ENCODE measurements at regions not wholly inside any gene's neighbourhood (a gene's known extent, or its start where the extent isn't known, plus 50 kb on each side); places are given as distances from the start of the nearest gene placed in this dataset.

DNA sequence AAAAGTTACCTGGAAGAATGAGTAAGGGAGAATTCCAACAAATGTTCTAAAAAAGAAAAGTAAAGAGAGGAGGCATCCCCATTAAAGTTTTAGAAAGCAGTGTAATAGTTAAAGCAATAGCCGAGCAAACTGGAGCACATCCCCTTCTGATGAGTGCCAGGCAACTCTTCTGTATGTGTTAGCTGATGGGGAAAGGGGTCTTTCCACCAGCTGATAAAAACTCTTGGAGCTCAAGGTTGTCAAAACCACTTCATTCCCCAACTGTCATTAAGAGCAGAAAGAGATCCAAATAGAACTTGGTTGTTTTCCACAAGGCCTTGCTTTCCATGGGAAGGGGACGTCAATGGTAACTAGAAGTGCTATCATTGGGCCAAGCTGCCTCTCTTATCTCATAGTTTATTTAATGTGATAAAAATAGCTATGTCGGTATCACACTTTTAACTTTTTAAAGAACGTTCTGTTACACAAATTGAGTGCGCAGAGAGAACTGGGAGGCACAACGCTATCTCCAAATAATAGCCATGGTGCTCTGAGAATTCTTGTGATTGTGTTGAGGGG, 116.9 kb downstream of the POLR2M start:
- DNase-seq, result no peak

DNA sequence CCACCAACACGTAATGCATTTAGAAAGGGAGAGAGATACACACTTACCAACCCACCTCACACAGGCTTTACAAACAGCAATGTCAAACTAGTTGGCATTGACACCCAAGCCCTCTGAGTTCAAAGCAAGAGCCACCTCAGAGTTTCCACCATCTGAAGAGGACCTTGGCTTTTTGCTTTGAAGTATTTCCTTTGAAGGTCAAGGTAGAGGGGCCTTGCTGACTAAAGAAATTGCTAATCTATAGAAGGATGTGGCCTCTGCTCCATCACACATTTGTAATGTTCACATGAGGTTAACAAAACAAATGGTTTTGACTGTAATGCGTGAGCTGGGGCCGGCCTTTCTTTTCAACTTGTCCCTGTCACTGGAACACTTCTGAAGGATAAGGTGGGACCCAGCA, 117.7 kb downstream of the POLR2M start:
- DNase-seq, result no peak

DNA sequence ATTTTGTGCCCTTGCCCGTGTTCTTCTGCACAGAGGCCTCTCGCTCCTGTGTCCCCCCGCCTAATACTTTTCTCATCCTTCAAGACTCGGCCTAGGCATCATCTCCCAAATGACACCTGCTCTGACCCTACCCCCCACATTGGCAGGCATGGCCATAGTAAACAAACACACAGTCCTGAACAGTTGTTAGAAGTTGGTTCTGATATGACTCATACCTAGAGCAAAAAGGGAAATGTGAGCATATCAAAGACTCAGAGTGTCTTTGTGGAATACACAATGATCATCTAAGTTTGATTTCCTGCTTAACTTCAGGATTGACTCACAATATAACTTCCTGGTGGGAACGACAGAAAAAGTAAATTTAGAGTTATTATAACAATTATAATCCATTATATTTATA, 120.5 kb downstream of the POLR2M start:
- peak in 1 of 3 donors; percentile 17 for DNase-seq

DNA sequence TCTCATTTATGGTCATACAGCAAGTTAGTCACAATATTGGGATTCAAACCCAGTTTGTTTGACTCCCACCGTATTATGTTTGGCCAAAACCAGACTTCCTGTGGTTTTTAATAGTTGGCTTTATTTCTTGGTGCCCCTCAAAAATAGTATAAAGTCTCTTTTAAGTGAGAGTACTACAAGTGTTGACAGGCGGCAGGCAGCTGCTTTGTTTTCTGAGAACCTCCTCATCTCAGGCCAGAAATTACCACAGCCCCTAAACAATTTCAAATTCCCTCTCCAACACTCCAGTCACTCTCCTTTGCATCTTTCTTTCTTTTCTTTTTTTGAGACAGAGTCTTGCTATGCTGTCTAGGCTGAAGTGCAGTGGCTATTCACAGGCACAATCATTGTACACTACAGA, 121.5 kb downstream of the POLR2M start:
- DNase-seq, result no peak

DNA sequence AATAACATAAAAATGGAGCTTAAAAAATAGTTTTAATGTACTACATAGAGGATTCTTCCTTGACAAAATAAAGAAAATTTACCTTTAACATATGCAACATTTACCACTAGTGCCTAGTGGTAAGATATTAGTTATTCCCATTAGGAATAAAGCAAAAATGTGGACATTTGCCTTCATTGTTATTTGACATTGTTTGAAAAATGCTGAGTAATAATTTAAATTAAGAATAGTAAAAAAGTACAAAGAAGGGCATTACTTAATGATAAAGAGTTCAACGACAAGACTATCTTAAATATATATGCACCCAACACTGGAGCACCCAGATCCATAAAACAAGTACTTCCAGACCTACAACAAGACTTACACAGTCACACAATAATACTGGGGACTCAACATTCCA, 125.7 kb downstream of the POLR2M start:
- no peak for DNase-seq

DNA sequence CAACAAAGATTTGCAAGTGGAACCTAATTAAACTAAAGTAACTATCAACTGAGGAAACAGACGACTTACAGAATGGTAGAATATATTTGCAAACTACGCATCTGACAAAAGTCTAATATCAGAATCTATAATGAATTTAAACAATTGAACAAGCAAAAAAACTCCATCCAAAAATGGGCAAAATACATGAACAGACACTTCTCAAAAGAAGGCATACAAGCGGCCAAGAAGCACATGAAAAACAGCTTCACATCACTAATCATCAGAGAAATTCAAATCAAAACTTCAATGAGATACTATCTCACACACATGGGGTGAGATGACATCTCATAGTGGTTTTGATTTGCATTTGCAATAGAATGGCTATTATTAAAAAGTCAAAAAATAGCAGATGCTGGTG, 128.6 kb downstream of the POLR2M start:
- DNase-seq, result no peak

DNA sequence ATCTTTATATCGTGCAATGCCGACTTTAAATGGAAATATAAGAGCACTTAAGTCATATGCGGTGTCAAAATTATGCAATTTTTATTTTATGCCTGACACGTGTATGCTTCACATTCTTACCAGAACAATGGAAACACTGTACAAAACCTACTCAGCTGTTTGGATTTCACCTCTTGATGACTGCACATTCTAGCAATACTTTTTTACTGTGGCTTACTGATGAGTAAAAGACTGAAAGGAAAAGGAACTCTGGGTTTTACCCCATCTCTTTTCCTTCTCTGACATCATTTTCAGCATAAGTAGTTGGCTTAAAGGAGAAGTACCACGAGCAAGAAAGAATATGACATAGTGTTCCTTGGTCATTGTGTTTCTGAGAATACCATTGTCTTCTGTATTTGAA, 142.8 kb downstream of the POLR2M start:
- peak; percentile 37 to 81 (median 63) for DNase-seq

DNA sequence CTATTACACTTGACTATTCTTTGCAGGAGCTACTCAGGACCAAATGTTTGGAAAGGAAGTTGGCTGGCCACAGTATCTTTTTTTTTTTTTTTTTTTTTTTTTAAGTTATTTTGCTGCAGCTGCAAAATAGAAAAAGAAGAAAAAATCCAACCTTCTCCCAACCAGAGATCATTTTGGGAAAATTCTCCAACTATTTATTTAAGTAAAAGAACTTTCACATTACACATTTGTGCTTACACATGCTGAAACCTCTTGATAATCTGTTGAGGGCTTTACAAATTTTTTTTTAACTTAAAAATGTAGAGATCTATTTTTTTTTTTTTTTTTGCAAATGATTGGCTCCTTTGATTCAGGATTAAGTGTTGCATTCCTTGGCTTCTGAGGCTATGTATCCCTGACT, 148.0 kb downstream of the POLR2M start:
- DNase-seq, result no peak

DNA sequence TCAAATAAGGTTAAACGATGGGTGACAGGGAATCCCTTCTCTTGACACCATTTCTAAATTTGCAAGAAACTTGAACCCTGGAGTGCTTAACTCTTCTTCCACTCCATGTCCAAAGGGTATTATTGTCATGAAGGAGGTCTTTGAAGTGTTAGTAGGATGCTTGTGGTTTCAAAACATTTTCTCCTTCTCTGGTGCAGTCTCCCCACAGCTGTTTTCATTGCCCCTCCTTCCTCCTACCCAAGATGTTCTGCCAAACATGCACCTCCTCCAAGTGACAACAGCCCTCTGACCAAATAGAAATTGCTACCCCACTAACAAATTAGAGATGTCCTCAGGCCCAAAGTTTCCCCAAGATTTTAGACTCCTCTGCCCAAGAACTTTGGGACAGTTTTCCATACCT, 151.4 kb downstream of the POLR2M start:
- no peak for DNase-seq

DNA sequence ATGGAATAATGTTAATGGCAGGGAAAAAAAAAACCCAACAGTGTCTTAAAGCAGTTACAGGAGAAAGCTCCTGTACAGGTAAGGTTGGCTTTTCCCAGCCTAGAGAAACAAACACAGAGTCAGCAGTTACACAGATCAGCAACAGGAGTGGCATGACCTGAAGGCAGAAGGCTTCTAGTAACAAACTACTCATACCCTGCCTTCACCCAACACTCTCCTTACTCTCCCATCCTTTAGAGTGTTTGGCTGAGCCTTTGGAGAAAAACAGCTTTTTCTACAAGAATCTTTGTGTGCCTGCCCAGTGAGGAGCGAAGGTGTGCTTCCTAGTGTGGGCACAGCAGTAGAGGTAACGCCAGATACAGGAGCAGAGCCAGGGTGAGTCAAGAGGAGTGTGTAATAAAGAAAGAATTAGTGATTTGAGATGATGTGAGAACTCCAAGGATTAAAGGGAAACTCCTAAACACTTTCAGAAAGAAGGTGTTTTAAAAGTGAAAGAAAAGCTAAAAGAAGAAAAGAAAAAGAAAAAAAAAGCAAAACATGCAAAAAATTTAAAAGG, 152.7 kb downstream of the POLR2M start:
- no peak for DNase-seq

DNA sequence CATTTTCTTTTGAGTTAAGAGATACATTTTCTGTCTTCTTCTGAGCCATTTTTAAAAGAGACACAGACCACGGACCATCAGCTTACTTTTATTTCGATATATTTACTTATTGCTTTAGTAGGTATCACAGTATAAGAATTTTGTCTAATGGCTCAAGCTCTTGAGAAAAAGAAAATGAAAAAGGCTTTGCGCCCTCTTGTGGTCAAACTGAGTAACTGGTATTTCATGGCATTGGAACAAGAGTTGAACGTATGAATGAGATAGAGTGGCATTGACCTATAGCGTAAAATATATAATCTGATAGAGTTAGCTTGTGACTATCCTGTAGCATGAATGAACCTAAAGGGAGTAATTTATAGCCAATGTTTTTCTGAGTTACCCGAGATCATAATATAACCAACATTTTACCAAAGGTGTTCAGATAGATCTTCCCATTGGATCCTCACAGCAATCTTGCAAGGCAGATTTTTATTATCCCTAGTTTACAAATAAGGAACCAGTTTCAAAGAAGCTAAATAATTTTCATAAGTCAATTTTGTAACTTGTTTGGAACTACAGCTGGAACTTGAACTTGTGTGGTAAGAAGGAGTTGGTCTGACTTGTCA, 154.6 kb downstream of the POLR2M start:
- peak; percentile 69 to 84 (median 69) for DNase-seq

DNA sequence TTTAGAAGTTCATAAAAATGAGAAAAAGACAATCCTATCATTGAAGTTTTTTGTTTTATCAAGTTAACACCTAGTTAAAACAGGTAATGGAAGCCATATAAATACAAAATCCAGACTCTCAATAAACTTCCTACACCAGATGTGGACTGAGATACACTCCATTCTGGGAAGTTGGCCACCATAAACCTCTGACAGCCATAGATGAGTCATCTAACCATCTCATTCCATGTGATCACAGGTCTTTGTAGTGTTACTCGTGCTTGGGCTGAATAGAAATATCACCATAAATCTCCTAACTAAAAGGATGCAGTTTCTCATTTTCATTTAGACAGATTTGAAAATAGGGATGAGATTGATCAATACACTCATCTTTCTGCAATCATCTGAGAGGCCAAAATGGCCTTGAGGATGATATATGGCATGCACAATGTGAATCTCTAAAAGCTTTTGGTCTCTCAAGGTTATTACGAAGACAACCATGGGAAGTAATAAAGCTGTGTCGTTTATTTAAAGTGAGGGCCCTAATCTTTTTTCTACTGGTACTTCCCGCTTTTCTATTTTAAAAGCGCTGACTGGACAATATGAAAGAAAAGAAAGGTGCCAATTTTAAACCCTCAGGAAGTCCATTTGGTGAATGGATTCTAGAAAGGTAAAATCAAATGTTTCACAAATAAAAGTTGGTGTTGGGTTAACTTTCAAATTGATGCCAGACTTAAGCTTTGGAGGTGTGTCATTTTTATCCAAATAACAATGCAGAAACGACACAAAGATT, 155.5 kb downstream of the POLR2M start:
- peak; percentile 51 to 56 (median 54) for DNase-seq

DNA sequence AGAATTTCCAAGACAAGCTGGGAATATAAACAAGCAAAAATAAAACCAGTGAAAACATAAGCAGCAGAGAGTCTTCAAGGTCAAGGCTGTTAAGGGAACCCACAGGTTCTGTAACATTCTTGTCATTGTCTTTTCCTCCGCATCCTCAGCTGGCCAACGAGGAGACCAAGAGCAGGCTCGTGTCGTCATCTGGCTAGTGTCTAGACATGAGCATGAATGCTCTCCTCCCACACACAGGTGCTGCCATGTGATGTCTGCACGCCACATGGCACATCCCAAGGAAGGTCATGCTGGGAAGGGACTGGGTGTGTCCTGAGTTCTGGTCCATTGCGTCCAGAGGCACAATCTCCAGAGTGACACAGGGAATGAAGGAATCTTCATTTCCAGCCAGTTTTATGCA, 156.2 kb downstream of the POLR2M start:
- no peak for DNase-seq

DNA sequence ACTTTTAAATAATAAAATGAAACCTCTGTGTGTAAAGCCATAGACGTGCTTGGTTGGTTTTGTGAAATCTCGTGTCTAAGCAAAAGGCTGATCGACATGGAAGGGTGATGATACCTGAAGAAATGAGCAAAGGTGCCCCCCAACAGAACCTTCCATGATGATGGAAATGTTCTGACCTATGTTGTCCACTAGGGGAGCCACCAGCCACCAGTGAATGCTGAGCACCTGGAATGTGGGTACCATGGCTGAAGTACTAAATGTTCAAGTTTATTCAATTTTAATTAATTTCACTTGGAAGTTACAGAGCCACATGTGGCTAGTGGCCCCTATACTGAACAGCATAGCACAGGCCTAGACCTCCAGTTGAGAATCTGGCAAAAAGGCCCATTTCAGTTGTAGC, 158.8 kb downstream of the POLR2M start:
- DNase-seq, result peak in 1 of 3 donors; percentile 16

DNA sequence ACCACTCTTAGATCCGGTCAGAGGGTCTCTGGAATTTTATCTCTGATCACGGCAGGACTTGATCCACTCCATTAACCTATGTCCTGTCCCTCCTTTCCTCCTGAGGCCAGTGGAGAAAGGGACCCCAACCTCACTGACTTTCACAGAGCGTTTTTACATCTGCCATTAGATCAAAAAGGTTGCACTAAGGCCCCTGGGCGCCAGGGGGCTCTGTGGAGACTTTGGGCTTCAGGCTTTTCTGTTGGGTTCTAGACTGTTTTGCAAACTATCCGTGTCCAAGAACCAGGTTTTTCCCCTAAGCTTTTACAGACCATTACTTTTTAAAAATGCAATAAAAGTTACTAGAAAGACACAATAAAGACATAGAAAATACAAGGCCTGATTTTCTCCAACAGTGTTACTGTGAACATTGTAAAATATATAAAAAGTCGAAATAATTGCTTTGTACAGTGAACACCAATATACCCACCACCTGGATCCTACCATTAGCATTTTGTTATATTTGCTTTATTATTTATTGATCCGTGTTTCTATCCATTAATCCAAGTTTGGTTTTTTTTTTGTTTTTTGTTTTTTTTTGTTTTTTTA, 159.7 kb downstream of the POLR2M start:
- peak; percentile 78 to 83 (median 81) for DNase-seq

DNA sequence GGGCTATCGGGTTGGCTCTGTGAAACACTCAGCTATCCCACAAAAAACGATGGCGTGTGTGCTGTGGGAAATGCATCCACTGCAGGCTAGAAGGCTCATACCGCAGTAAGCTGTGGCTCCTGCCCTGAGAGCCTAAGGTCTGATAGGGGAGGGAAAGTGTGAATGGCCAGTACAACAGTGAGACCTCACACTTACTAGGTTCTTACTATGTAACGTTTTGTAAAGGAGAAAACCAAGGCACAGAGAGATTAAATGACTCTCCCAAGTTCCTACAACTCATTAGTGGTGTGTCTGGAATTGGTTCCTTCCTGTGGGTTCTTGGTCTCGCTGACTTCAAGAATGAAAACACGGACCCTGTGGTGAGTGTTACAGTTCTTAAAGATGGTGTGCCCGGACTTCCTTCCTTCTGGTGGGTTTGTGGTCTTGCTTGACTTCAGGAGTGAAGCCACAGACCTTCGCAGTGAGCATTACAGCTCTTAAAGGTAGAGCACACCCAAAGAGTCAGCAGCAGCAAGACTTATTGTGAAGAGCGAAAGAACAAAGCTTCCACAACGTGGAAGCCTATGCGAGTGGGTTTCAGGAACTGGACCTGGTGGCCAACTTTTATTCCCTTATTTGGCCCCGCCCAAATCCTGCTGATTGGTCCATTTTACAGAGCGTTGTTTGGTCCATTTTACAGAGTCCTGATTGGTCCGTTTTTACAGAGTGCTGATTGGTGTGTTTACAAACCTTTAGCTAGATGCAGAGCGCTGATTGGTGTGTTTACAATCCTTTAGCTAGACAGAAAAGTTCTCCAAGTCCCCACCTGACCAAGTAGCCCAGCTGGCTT, 161.7 kb downstream of the POLR2M start:
- DNase-seq, result peak; percentile 9 to 21 (median 14)

DNA sequence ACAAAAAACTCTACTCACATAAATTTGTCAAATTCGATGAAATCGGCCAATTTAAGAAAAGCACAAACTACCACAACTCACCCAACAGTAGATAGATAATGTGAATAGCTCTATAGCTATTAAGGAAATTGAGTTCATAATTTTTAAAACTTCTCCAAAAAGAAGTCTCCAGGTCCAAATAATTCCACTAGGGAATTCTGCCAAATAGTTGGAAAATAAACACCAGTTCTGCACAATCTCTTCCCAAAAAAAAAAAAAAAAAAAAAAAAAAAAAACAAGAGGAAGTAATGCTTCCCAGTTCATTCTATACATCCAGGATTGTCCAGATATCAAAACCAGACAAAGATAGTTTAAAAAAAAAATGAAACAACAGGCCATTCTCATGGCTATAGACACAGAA, 164.2 kb downstream of the POLR2M start:
- DNase-seq, result no peak

DNA sequence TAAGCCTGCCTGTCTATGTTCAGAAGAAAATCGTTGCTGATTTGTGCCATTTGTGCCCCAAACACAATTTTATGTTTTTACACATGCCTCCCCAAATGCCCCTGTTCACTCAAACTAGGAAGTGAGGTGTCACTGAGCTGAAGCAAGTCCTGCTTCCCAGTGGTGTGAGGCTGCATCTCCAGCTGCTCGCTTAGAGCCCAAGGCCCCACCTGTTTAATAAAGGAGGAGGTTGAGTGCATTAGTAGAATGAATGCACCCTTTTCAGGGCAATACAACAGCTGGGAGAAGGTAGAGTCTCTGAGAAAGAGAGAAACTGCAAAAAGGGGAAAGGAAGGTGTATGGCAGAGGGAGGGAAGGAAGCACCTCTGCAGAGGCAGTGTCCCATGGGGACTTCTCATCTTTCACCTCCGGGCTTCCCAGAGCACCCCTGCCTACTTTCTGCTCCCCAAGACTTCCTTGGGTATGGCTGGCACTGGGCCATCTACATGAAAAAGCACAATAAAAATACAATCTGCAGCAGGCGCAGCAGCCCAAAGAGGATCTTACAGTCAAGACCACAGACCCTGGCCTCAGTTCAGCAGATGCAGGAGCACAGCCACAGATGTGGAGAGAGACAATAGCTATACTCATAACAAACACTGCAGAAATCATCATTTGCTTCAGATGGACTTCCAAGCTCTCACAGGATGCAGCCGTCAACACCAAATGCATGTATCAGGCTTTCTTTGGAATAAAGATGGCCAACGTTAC, 165.9 kb downstream of the POLR2M start:
- no peak for DNase-seq

DNA sequence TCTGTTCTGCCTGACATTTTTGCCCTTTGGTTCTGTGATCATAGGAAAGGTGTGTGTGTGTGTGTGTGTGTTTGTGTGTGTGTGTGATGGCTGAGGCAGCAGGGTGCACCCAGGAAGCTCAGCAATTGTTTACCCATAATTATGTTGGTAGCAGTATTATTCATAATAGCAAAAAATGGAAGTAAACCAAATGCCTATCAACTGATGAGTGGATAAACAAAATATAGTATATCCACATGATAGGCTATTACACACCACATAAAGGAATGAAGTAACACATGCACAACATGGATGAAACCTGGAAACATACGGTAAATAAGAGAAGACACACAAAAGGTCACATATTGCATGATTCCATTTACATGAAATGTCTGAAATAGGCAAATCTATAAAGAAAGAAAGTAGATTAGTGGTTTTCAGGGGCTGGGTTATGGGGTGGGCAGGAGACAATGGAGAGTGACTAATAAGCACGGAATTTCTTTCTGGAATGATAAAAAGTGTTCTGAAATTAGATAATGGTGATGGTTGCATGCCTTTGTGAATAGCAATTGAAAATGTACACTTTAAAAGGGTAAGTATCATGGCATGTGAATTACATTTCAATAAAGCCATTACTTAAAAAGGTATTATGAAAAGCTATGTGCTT, 167.2 kb downstream of the POLR2M start:
- DNase-seq, result no peak

DNA sequence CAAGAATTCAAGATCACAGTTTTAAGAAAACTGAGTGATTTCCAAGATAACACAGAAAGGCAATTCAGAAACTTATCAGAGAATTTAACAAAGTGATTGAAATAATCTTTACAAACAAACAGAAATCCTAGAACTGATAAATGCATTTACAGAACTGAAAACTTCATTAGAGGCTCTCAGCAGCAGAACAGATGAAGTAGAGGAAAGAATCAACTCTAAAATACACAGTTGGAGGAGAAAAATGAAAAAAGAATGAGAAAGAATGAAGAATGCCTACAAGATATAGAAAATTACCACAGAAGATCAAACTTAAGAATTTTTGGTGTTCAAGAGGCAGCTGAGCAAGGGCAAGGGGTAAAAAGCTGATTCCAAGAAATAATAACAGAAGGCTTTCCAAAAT, 168.8 kb downstream of the POLR2M start:
- no peak for DNase-seq

DNA sequence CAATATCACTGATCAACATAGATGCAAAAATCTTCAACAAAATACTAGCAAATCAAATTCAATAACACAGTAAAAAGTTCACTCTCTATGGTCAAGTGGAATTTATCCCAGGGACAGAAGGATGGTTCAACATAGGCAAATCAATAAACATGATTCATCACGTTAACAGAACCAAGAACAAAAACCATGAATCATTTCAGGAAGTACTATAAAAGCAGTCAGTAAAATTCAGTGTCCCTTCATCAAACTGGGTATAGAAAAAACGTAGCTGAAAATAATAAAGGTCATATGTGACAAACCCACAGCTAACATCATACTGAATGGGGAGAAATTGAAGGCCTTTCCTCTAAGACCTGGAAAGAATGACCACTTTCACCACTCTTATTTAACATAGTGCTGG, 172.1 kb downstream of the POLR2M start:
- DNase-seq, result peak in 2 of 3 donors; percentile 9 to 39

All from suppressor macrophage treated with lipopolysaccharide for 1 hour (primary cell).